Heart left ventricle (tissue), 13 donors: ENCODE measurements at regions not wholly inside any gene's neighbourhood (a gene's known extent, or its start where the extent isn't known, plus 50 kb on each side); places are given as distances from the start of the nearest gene placed in this dataset.

Source experiments
- POLR2A ChIP-seq, 2 donors: fragments of 450-650 bp; IDR thresholded peaks; one replicate each; pipeline ENCODE4 v1.6.1; 2017; ENCODE audit warnings: antibody characterized with exemption in 2 of 2, mild to moderate bottlenecking in 2 of 2, moderate library complexity in 2 of 2
- TF ChIP-seq, protein P1 (sequence below), 12 donors: fragments of 200-600 bp; sonication (generic) in 4 of 12; IDR thresholded peaks; one replicate each; pipeline versions ENCODE4 v1.5.0 to v1.8.0; 2018 to 2022; ENCODE audit warnings: antibody characterized with exemption in 12 of 12, mild to moderate bottlenecking in 5 of 12
- donor health status: ischemic (EF 13 %, LVEDD 7.1; RV severe dilation, severe dysfunction).
- donor health status: DM: no; HTN: yes; CAD: no.
- donor health status: DM: no; HTN: no; CAD: no.
- donor health status: ischemic (EF 25% LVEDD 6.9; RV normal size, moderate dysfunction).
- donor health status: ischemic (EF 25% LVEDD 5.7; RV mildly dilated, moderate dysfunction).
- donor health status: ischemic (EF 35%, LVEDD 5.7; RV mildly dilated, moderate dysfunction).
- donor health status: nonischemic (EF 11% LVEDD 7.7; RV severe dilation, severe dysfunction).
- donor health status: DM: yes; HTN: yes; CAD: no.
- donor health status: PGD.
- donor health status: ischemic (EF 29% LVEDD 5.4; RV normal size, mild dysfunction).
- donor health status: nonischemic (EF 23%, LVEDD 6.1; RV moderate dilation, normal function).

DNA sequence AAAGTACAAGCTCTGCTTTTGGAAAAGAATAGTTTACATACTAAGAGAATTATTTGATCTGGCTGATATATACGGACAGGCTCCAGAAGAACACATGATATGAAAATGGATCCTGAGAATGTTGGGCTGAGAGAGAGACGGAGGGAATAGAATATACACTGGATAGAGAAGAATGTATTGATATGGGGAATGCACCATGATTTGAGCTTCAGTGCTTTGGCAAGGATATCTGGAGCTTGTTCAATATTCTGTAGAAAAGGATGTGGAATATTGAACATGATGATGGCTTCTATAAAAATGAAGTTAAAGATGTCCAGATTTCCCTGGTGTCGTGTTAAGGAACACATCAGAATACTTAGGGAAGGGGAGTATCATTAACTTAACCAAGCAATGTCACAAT lies 280.5 kb upstream of the VLDLR start:
- TF ChIP-seq, protein P1, sequence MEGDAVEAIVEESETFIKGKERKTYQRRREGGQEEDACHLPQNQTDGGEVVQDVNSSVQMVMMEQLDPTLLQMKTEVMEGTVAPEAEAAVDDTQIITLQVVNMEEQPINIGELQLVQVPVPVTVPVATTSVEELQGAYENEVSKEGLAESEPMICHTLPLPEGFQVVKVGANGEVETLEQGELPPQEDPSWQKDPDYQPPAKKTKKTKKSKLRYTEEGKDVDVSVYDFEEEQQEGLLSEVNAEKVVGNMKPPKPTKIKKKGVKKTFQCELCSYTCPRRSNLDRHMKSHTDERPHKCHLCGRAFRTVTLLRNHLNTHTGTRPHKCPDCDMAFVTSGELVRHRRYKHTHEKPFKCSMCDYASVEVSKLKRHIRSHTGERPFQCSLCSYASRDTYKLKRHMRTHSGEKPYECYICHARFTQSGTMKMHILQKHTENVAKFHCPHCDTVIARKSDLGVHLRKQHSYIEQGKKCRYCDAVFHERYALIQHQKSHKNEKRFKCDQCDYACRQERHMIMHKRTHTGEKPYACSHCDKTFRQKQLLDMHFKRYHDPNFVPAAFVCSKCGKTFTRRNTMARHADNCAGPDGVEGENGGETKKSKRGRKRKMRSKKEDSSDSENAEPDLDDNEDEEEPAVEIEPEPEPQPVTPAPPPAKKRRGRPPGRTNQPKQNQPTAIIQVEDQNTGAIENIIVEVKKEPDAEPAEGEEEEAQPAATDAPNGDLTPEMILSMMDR (IDR thresholded peaks at IDR 0.05): no peak
- no peak for TF ChIP-seq POLR2A (IDR thresholded peaks at IDR 0.05)
